Activated CD4-positive, alpha-beta T cell treated with anti-CD3 and anti-CD28 coated beads, Interleukin-2, amount 50 U/mL, for 48 hours (primary cell): ENCODE measurements at regions not wholly inside any gene's neighbourhood (a gene's known extent, or its start where the extent isn't known, plus 50 kb on each side); places are given as distances from the start of the nearest gene placed in this dataset.

Experiments
- DNase-seq, 2 experiments: peaks; one replicate each; pipeline ENCODE4 v3.0.0-alpha.2; 2020

- DNase-seq: no peak
Observed at GRCh38 chr3:104731074-104731473, 635.6 kb upstream of the ALCAM start.

- no peak for DNase-seq
Observed at GRCh38 chr3:104734627-104735026, 632.1 kb upstream of the ALCAM start.

- no peak for DNase-seq
Observed at GRCh38 chr3:104735691-104736090, 631.0 kb upstream of the ALCAM start.

- no peak for DNase-seq
Observed at GRCh38 chr3:104738271-104738670, 628.4 kb upstream of the ALCAM start.

- DNase-seq: no peak
Observed at GRCh38 chr3:104740874-104741379, 625.8 kb upstream of the ALCAM start.

- DNase-seq: no peak
Observed at GRCh38 chr3:104742044-104742443, 624.7 kb upstream of the ALCAM start.

GRCh38 chr3:104745313-104745712, 621.4 kb upstream of the ALCAM start:
- no peak for DNase-seq

GRCh38 chr3:104746056-104746455, 620.7 kb upstream of the ALCAM start:
- DNase-seq: no peak

- DNase-seq: no peak
Observed at GRCh38 chr3:104750581-104750980, 616.1 kb upstream of the ALCAM start.

GRCh38 chr3:104755791-104756190, 610.9 kb upstream of the ALCAM start:
- DNase-seq: no peak

GRCh38 chr3:104763007-104763406, 603.7 kb upstream of the ALCAM start:
- no peak for DNase-seq

- DNase-seq: no peak
Observed at GRCh38 chr3:104764496-104764895, 602.2 kb upstream of the ALCAM start.

GRCh38 chr3:104768886-104769285, 597.8 kb upstream of the ALCAM start:
- DNase-seq: no peak

- DNase-seq: no peak
Observed at GRCh38 chr3:104779324-104779723, 587.4 kb upstream of the ALCAM start.

GRCh38 chr3:104781112-104781511, 585.6 kb upstream of the ALCAM start:
- DNase-seq: no peak

- DNase-seq: no peak
Observed at GRCh38 chr3:104785947-104786346, 580.8 kb upstream of the ALCAM start.

- DNase-seq: no peak
Observed at GRCh38 chr3:104787306-104787705, 579.4 kb upstream of the ALCAM start.

- no peak for DNase-seq
Observed at GRCh38 chr3:104788807-104789206, 577.9 kb upstream of the ALCAM start.

- no peak for DNase-seq
Observed at GRCh38 chr3:104791331-104791730, 575.4 kb upstream of the ALCAM start.

GRCh38 chr3:104796556-104796955, 570.2 kb upstream of the ALCAM start:
- no peak for DNase-seq

GRCh38 chr3:104805042-104805441, 561.7 kb upstream of the ALCAM start:
- DNase-seq: no peak

- no peak for DNase-seq
Observed at GRCh38 chr3:104805508-104805907, 561.2 kb upstream of the ALCAM start.

GRCh38 chr3:104810896-104811295, 555.8 kb upstream of the ALCAM start:
- no peak for DNase-seq

GRCh38 chr3:104816008-104816407, 550.7 kb upstream of the ALCAM start:
- DNase-seq: no peak

GRCh38 chr3:104816716-104817115, 550.0 kb upstream of the ALCAM start:
- DNase-seq: no peak

GRCh38 chr3:104819333-104819732, 547.4 kb upstream of the ALCAM start:
- DNase-seq: no peak
